Forelimb muscle (tissue), 1 donor: ENCODE measurements at regions not wholly inside any gene's neighbourhood (a gene's known extent, or its start where the extent isn't known, plus 50 kb on each side); places are given as distances from the start of the nearest gene placed in this dataset.

Source experiments
- DNase-seq: peaks from one replicate; pipeline ENCODE4 v3.0.0-alpha.2; 2013; ENCODE audit warnings: low read depth

GRCh38 chr4:59841698-59842097 is 1358.4 kb upstream of the ADGRL3 start:
- no peak for DNase-seq

DNA sequence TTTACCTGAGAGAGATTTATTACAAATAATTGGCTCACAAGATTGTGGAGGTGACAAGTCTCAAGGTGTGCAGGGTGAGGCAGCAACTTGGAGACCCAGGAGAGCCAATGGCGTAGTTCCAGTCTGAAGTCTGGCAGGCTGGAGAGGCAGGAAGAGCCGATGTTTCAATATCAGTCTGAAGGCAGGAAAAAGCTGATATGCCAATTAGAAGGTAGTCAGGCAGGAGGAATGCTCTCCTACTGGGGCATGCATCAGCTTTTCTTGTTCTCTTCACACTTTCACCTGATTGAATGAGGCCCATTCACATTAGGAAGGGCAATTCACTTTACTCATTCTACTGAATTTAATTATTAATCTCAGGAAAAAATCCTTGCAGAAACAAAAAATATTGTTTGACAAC is 1351.7 kb upstream of the ADGRL3 start:
- no peak for DNase-seq

GRCh38 chr4:59855630-59856352 is 1344.3 kb upstream of the ADGRL3 start:
- no peak for DNase-seq

DNA sequence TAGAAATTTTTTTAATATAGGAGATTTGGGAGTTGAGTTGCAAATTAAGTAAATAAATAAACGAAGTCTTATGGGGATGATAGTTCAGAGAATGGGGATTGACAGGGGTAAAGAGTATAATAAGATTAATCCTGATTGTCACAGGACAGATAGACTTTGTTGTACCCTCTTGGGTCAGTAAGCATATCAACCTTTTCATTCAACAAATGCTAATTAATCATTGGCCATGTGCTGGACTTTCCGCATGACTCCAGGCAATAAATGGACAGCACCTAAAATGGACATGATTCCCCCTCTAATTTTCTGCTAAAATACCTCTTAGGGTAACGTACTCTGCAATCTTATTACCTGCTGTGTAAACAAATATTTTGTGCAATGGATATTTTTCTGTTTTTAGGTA is 1331.1 kb upstream of the ADGRL3 start:
- no peak for DNase-seq

DNA sequence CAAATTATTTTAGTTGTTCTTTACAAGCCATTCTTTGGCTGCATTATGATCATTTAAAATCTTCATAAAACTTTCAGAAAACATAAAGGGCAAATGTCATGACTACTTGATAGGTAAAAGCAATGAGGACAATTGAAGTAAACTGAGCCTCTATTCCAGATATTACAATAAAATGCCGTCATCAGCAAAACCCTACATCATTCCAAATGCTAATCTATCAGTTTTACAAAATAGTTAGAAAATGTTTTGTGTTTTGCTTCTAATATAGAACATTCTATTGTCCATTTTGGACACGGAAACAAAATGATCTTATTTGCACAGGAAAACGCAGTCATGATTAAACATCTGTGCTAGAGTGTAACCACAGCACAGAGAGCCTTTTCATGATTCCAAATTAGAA is 1330.6 kb upstream of the ADGRL3 start:
- DNase-seq = no peak

DNA sequence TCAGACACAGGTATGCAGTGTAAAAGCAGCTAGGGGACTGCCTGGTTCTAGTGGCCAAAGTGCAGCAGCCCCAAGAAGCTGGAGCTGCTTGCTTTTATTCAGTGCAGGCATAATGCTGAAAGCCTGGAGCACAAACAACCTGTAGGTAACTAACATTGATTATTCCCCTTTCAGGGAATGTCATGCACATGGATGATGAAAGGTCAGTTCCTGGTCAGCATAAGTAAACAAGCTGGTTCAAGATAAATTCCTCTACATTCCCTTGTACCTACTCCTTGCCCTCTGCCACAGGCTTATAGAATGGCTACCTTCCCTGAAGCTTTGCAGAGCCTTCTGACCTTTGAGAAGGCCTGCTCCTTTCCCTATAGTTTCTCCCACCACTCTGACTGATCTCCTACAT is 1318.5 kb upstream of the ADGRL3 start:
- DNase-seq = no peak

DNA sequence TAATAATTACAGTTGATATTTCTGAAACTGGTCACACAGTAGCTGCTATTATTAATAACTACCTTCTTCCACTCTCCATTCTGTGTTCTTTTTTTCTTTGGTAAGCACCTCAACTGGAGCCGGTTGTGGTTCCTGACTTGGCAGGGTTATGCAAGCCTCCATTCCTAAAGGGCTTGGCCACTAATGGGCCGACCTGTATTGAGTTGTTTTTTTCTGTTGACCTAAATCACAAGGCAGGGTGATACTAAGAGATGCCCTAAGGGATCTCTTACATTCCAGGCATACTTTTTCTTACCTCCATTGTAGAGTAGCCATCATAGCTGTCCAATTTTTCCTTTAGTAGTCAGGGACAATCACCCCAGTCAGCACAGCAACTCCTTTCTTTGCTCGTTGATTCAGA is 1295.8 kb upstream of the ADGRL3 start:
- no peak for DNase-seq

DNA sequence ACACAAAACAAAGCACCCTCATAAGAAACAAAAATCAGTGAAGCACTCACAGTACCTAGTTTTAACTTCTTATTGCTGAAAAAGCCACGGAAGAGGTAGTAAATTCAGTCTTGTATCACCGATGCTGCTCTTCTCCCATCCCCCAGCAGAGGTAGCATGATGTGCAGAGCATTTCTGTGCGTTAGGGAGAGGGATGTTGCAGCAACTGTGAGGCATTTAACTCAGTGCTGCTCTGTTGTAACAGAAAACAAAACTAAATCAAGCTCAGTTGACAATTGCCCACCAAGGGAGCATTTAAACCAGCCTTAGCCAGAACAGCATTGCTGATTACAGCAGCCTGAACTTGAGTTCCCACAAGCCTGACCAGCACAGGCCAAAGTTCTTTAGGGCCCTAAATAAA is 1279.7 kb upstream of the ADGRL3 start:
- no peak for DNase-seq

GRCh38 chr4:59925290-59925689 is 1274.8 kb upstream of the ADGRL3 start:
- no peak for DNase-seq

DNA sequence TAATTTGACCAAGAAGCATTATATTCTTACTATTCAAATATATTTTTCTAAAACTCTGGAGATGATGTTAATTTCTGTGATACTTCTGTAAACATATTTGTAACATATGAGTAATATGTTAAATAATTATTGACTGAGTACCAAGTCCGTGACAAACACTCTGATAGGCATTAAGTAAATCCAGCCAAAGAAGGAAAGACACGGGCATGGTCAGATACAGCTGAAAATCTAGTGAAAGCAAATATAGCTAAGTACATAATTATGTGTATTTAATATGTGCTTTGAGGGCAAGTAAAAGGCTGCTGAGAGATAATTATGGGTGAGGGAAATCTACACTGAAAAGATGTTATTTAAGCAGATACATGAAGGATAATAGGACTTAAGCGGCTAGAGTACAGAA is 1263.6 kb upstream of the ADGRL3 start:
- DNase-seq = no peak

- DNase-seq = no peak
Measured at GRCh38 chr4:59938166-59938565, 1262.0 kb upstream of the ADGRL3 start.

DNA sequence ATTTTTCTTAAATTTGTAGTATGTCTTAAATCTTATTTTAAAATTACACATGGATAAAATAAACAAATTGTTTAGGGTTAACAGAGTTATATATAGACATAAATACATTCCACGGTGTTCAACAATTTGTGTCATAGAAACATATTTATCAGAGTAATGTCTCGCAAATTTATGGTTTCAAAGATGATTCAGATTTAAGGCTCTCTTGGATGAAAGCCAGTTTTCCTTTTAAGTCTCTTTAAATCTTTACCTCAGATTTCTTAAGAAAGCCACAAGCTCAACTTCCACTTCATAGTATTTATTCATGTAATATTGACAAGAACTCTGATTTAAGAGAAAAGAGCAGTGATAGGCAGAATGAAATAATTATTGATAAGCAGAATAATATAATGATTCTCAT is 1254.8 kb upstream of the ADGRL3 start:
- DNase-seq = no peak

DNA sequence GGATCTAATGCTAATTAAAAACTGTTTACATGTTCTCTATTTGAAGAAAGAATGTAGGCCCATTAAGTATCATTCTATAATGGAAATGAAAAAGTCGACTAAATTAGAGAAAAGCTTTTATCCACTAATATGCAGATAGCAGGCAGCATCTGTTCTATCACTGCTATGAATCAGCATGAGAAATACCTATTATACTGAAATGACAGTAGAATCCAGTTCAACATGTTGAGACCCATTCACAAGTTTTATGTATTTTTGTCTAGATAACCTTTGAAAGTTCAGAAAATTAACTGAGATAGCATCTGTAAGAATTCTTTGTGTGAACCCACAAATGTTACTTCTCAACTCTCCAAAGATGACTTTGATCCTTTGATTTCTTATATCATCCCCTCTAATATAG is 1254.4 kb upstream of the ADGRL3 start:
- no peak for DNase-seq

DNA sequence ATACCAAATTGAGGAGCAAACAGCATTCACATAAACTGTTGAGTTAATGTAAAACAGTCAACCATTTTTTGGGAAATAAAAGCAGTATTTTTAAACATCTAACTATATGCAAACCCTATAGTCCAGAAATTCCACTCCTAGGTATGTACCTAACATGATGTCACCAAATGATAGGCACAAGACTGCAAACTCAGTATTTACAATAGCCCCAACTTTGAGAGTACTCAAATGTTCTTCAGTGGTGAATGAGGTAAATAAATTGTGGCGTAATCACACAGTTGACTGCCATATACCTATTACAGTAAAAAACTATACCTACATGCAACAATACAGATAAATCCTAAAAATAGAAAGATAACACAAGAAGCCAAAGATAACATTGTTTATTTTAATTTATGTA is 1243.8 kb upstream of the ADGRL3 start:
- DNase-seq = no peak

DNA sequence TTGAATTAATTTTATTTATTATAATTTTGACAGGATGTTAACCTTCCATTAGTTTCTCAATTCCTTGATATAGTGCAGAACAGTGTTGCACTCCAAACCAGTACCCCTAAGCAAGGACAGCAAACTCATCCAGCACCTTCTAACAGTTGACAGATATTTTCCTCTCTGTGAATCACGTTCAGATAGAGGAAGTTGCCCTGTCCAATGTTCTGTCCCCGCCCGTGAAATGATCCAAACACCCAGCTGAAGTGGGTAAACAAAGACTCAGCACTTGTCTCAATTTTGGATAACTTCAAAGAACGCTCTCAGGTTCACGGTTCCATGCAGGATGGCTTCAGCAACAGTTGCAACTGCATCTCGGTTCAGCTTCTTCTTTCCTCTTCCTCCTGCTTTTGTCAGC is 1240.0 kb upstream of the ADGRL3 start:
- no peak for DNase-seq

- DNase-seq = no peak
Measured at GRCh38 chr4:59966758-59967157, 1233.4 kb upstream of the ADGRL3 start.

- DNase-seq = no peak
Measured at GRCh38 chr4:59968796-59969195, 1231.3 kb upstream of the ADGRL3 start.

DNA sequence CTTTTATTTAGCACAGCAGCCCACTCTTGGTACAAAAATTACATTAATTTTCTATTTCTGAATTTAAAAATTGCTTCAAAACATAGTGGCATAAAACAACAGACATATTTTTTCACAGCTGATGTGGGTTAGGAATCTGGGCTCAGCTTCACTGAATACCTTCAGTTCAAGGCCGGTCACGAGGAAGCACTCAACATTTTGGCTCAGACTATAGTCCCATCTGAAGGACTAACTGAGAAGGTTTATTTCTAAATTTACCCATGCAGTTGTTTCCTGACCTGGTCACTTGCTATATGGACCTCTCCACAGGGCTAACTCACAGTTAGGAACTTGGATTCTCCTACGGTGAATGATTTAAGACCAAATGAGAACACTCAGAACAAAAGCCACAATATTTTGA is 1230.2 kb upstream of the ADGRL3 start:
- DNase-seq = no peak

DNA sequence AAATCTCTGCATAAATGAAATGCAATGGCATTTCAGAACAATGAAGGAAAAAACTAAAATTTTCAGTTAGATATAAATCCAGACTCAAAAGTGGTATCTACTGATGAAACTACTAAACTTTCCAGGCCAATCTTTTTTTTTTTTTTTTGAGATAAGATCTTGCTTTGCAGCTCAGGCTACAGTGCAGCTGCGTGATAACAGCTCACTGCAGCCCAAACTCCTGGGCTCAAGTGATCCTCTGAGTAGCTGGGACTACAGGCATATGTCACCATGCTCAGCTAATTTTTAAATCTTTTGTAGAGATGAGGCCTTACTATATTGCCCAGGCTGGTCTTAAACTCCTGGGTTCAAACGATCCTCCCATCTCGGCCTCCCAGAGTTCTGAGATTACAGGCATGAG is 1228.2 kb upstream of the ADGRL3 start:
- DNase-seq = no peak

GRCh38 chr4:59973492-59973891 is 1226.6 kb upstream of the ADGRL3 start:
- no peak for DNase-seq

DNA sequence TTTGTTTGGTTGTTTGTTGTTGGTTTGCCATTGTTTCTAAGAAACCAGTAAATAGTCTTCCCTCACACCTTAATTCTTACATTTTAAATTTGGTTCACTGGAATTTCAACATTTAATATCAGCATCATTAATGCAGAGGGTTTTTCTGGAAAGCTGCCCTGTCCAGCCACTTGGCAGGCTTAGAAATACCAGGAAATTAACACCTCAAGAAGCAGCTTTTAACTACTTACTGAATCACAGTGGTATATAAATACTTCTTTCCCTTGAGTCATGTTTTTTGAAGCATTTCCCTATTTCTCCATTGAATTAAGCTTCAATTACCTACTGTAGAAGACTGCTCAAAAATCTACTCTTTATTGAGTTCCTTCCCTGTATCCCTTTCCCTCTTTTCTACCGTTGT is 1221.1 kb upstream of the ADGRL3 start:
- no peak for DNase-seq

DNA sequence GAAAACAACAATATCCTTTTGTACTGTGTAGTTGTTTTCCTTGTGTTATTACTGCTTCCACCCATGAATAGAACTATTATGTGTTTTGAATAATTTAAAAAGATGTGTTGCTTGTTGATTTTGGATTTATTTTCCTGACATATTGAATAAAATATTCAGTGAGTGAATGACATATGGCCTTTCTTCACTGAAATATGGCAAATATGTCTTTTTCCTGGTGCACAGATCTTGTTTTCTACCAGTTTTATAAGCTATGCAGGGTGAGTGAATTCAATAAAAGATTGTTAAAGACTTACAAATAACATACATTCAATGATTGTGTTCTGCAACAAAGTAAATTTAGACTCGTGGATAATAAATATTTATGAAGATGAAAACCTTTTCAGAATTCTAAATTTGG is 1216.3 kb upstream of the ADGRL3 start:
- DNase-seq = no peak

GRCh38 chr4:59987289-59987688 is 1212.8 kb upstream of the ADGRL3 start:
- DNase-seq = no peak

DNA sequence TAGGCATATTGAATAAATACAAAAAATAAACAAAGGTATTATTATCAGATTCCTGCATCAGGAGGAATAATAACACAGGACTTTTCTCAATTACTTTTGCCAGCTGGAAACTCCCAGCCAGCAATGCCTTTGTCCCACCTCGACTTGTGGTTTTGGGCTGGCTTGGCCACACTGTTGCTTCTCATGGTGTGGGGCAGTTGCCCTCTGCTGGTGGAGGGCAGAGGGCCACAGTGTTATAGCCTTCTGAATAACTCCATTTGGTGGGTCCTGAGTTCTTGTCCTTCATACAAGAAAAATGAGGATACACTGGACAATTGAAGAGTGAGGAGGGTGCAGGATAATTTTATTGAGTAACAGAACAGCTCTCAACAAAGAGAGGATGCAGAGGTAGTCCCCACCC is 1206.0 kb upstream of the ADGRL3 start:
- DNase-seq = no peak
